Stimulated activated CD8-positive, alpha-beta memory T cell treated with anti-CD3 and anti-CD28 coated beads, Interleukin-15, amount 100 ng/mL, for 1 hour (primary cell): ENCODE measurements at regions not wholly inside any gene's neighbourhood (a gene's known extent, or its start where the extent isn't known, plus 50 kb on each side); places are given as distances from the start of the nearest gene placed in this dataset.
"Not testable (repeated sequence)": the region's sequence is repeated elsewhere in the genome, so short reads cannot be mapped to it uniquely, and the experiment has no call there.

Source experiments
- DNase-seq: peaks from one replicate; pipeline ENCODE4 v3.0.0-alpha.2; 2020; ENCODE audit warnings: low read depth

DNA sequence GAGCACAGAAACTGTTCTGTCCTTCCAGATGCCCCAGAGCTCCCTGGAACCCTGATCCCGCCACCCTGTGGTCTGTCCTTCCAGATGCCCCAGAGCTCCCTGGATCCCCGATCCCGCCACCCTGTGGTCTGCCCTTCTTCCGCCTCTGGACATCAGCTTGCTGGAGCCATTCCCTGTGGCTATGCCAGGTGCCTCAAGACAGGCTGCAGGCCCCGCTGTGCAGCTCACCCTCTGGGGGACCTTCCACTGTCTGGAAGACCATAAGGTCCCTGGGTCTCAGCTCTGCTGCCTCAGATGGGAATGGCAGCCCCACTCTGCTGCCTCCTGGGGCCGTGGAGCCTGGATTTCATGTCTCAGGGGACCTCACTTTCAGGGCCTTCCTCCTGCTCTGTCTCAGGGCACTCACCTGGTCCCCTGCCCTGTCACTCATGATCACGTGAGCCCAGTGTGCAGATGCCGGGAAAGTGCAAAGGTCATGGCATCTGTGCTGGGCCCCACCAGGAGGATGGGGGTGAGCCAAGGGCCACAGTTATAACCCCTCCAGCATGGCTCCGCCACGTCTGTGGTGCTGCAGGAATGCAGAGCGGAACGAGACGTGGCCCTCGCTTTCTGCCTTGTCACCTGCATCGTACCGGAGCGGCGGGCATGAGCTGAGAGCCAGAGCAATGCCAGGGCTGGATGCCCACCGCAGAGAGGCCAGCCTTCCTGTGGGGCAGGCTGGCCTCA lies 1520.7 kb downstream of the BRD1 start:
- DNase-seq = no peak

GRCh38 chr22:48306284-48306683 lies 1521.4 kb downstream of the BRD1 start:
- no peak for DNase-seq

- DNase-seq = no peak
These were observed 1521.9 kb downstream of the BRD1 start for GRCh38 chr22:48305726-48306235.

DNA sequence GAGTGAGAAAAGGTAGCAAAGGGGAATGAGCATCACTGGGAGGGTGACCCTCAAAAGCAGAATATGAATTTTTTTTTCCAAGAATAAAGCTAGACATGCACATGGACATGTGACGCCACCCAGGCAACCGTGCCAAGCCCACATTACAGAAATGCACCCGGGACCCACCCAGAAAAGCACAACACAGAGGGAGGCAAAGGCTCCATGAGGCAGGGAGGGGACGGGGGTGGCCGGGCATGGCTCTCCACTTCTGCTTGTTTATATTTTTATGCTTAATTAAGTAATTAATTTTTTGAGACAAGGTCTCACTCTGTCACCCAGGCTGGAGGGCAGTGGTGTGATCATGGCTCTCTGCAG lies 1524.3 kb downstream of the BRD1 start:
- DNase-seq = no peak

- DNase-seq = no peak
These were observed 1524.9 kb downstream of the BRD1 start for GRCh38 chr22:48302657-48303368.

GRCh38 chr22:48301908-48302307 lies 1525.8 kb downstream of the BRD1 start:
- no peak for DNase-seq

GRCh38 chr22:48301421-48301820 lies 1526.3 kb downstream of the BRD1 start:
- DNase-seq = no peak

DNA sequence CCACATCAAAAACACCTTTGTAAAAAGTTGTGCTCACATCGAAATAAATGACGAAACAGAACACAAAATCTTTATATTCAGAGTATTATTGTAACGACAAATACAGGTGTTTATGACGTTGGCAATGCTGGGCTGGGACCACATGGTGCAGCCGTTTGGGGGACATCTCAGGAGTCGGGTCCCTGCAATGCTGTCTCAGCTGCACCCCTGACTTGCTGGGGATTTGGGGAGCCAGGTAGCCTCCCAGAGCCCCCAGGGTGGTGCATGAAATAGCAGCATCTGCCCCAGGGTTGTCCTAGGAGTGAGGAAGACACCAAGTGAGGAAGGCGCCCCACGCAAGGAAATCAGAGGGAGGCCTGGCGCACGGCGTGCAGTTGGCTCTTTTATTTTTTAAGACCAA lies 1526.8 kb downstream of the BRD1 start:
- no peak for DNase-seq

GRCh38 chr22:48299801-48300200 lies 1527.9 kb downstream of the BRD1 start:
- no peak for DNase-seq

GRCh38 chr22:48299124-48299523 lies 1528.5 kb downstream of the BRD1 start:
- no peak for DNase-seq

DNA sequence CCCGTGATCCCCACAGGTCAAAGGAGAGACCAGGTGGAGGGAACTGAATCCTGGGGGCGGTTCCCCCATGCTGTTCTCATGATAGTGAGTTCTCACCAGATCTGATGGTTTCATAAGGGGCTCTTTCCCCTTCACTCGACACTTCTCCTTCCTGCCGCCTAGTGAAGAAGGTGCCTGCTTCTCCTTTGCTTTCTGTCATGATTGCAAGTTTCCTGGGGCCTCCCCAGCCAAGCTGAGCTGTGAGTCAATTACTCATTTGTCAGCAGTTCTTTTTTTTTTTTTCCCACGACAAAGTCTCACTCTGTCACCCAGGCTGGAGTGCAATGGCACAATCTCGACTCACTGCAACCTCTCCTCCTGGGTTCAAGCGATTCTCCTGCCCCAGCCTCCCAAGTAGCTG lies 1530.4 kb downstream of the BRD1 start:
- no peak for DNase-seq

- not testable (repeated sequence) for DNase-seq
These were observed 1527.5 kb downstream of the TBC1D22A start for GRCh38 chr22:48289954-48290353.

DNA sequence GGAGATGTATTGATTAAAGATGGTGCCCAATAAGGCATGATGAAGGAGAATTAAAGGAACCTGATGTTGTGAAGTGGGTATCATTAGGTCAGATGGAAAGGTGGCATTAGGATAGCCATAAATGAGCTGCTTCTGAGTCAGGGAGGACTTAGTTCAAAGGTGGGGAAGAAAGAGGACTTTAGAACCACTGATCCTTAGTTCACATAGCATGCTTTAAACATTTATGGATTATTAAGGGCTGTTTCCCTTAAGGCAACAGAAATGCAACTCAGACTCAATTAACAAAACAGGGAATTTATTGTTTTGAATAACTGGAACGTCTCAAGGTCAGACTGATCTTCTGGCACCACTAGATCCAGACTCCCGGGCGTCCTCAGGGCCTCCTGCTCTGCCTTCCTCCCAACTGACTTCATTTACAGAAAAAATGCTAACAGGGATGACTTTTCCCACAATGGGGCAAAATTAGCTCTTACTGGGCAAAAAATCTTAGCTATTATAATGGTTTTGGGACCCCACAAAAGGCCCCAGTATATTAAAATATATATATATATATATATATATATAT lies 1526.0 kb downstream of the TBC1D22A start:
- DNase-seq = no peak

- no peak for DNase-seq
These were observed 1524.6 kb downstream of the TBC1D22A start for GRCh38 chr22:48287031-48287430.

DNA sequence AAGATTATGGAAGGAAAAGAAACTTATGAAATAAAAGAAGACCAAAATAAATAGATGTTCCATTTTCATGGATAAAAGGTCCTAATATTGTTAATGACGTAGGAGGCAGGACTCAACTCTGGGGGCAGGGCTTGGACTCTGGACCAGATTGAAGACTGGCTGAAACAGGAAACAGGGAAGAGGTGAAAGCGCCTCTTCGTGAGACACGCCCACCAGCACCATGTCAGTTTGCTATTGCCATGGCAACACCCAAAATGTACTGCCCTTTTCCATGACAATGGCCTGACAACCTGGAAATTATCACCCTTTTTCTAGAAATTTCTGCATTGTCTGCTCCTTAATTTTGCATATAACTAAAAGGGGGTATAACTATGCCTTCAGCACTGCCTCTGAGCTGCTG lies 1522.2 kb downstream of the TBC1D22A start:
- no peak for DNase-seq

DNA sequence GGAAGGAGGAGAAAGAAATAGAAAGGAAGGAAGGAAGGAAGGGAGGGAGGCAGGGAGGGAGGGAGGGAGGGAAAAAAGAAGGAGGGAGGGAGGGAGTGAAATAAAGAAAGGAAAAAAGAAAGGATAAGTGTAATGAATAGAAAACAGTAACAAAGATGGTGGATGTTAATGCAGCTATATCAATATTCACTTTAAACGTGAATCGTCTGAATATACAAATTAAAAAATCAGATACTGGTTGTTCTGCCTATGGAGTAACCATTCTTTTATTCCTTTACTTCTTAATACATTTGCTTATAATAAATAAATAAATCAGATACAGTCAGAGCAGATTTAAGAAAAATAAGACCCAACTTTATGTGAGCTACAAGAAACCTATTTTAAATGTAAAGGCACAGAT lies 1520.4 kb downstream of the TBC1D22A start:
- no peak for DNase-seq

GRCh38 chr22:48279461-48279756 lies 1517.0 kb downstream of the TBC1D22A start:
- no peak for DNase-seq

DNA sequence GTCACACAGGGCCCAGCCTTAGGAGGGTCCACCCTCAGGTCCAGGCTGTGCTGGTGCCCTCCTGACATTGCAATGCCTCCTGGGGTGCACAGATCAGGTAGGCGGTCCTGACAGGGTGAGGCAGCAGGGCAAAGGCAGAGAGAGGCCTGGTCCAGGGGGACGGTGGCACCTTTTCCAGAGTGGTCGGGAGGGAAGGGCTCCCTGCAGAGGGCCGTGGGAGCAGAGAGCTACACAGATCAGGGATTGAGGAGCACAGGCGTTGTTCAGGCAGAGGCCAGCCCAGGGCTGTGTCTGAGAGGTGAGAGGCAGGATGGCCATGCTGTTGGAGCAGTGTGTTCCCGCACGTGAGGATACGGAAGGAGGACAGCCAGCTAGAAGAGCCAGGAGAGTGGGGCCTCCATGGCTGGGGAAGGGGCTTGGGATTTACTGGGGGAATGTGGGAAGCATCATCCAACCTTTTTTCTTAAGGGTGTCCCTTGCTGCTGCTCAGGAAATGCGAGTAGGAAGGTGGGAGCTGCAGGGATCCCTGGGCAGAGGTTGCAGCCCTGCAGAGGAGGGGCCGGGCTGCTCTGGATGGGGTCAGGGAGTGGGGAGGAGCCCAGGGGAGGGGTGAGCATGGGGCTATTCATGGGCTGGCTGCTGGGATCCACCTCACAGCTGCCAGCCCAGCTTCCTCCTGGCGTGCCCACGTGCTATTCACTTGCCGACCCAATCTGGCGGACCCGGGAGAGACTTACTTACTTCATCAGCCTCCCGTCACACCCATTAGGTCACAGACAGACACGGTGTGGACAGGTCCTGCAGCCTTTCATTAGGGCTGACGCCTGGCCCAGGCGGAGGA lies 1516.4 kb downstream of the TBC1D22A start:
- DNase-seq = no peak

DNA sequence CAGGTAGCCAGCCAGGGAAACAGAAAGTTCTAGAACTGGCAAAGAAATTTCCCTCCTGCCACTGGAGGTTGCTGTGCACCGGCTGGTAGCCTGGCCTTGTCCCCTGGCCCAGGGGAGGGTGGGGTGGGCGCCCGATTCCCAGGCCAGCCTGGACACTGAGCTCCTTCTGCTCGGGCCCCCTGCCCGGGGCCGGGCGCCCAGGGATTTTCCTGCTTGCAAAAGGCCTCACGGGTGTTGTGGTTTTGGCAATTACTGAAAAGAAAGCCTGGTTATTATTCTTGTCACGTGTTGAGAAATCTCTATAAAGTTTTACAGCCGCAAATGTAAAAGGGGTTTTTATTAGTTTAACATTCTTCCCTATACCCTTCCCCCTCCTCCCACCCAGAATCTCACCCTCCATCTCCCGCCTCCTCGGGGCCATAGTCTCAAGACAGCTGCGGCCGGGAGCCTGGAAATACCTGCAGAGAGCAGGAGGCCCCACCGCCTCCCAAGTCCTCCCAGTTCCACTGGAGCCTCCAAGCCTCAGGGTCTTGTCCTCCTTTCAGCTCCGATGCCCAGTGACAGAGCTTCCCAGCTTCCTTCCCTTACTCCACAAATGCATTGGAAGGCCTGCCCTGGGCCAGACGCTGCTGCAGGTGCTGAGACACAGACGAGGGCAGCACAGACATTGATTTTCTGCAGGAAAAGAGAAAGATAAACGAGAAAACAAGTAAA lies 1515.6 kb downstream of the TBC1D22A start:
- no peak for DNase-seq

DNA sequence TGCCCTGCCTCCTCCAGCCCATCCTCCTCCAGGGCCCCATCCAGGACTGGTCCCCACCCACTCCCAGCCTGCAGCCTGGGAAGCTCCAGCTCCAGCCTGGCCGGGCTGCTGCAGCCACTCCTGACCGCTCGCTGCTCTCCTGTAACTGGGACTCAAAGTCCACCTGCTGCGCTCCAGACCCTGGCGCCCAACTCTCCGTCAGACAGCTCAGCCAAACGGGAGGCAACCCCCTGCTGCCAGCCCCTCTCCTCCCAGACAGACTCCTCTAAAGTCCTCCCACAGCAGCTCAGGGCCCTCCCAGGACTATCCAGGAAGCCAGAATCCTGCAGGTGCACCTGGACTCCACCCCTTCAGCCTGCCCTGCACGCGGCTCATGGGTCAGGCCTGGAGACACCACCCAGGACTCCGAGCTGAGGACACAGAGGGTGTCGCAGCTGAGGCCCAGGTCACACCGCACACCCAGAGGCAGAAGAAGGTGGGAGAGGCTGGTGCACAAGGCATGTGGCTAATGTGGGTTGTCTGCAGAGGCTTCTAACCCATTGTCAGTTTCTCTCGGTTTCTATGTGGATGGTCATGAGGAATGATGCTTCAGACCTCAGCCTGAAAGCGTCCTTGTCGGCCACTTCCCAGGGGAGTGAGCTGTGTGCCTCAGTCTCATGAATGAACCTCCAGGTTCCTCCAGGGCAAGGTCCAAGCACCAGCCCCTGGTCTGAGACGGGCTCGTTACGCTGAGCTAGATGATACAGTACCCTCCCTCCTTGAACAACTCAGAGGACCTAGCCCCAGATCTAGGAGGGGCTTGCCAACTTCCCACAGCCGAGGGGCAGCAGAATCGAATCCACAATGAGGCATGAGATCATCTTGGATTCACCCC lies 1514.8 kb downstream of the TBC1D22A start:
- no peak for DNase-seq

GRCh38 chr22:48275412-48275811 lies 1513.0 kb downstream of the TBC1D22A start:
- DNase-seq = no peak
